ENCODE measurements at regions not wholly inside any gene's neighbourhood (a gene's known extent, or its start where the extent isn't known, plus 50 kb on each side); places are given as distances from the start of the nearest gene placed in this dataset.

- Histone ChIP-seq H3F3A (ENCODE audit: insufficient read depth) (no peaks in the 10 kb centered on the region), H3K4me2 (ENCODE audit: low read depth, low read length, poor library complexity, severe bottlenecking) (no peak overlapping the region), H3K4me3 (ENCODE audit: insufficient read depth, low read length, poor library complexity, severe bottlenecking) (no peak overlapping the region), H3K27me3 (ENCODE audit: low read length) (no peaks in the 10 kb centered on the region), H2AFZ (ENCODE audit: low read depth, low read length, severe bottlenecking) (no peak overlapping the region), H3K9me2 (replicated peaks; ENCODE audit: insufficient read depth, low read length) (no peaks in the 10 kb centered on the region), H3K79me2 (ENCODE audit: insufficient read depth, low read length) (no peaks in the 10 kb centered on the region), H4K20me1 (ENCODE audit: low read depth, low read length) (no peaks in the 10 kb centered on the region), H3K27ac (ENCODE audit: low read depth, low read length) (no peak overlapping the region), H3K36me3 (ENCODE audit: low read length) (no peaks in the 10 kb centered on the region), H3K9me3 (ENCODE audit: insufficient read depth, low read length) (no peaks in the 10 kb centered on the region), H3K9ac (ENCODE audit: low read length) (no peak overlapping the region)
- TF ChIP-seq EZH2phosphoT487 (conservative IDR thresholded peaks at IDR 0.05; ENCODE audit: low read length) (no peak), CTCF (IDR thresholded peaks at IDR 0.05; ENCODE audit: insufficient read depth, low read length, poor library complexity, severe bottlenecking) (no peak)
Measured at GRCh38 chr12:105933671-105934665, 204.8 kb downstream of the NUAK1 start.

- H3K9me2 ChIP-seq (replicated peaks; ENCODE audit: insufficient read depth, low read length) = no peaks in the 10 kb centered on the region
- TF ChIP-seq EZH2phosphoT487 (conservative IDR thresholded peaks at IDR 0.05; ENCODE audit: low read length) (no peak), CTCF (IDR thresholded peaks at IDR 0.05; ENCODE audit: insufficient read depth, low read length, poor library complexity, severe bottlenecking) (no peak)
- H3K4me3 ChIP-seq (ENCODE audit: insufficient read depth, low read length, poor library complexity, severe bottlenecking) = no peak overlapping the region
- H3K36me3 ChIP-seq (ENCODE audit: low read length) = no peaks in the 10 kb centered on the region
- H3F3A ChIP-seq (ENCODE audit: insufficient read depth) = no peaks in the 10 kb centered on the region
- no peaks in the 10 kb centered on the region for H3K9me3 ChIP-seq (ENCODE audit: insufficient read depth, low read length)
- H3K27ac ChIP-seq (ENCODE audit: low read depth, low read length) = no peak overlapping the region
- H3K4me2 ChIP-seq (ENCODE audit: low read depth, low read length, poor library complexity, severe bottlenecking) = no peak overlapping the region
- H2AFZ ChIP-seq (ENCODE audit: low read depth, low read length, severe bottlenecking) = no peak overlapping the region
- no peaks in the 10 kb centered on the region for H4K20me1 ChIP-seq (ENCODE audit: low read depth, low read length)
- H3K9ac ChIP-seq (ENCODE audit: low read length) = no peak overlapping the region
- no peaks in the 10 kb centered on the region for H3K79me2 ChIP-seq (ENCODE audit: insufficient read depth, low read length)
- H3K27me3 ChIP-seq (ENCODE audit: low read length) = no peaks in the 10 kb centered on the region
Measured at GRCh38 chr12:105935106-105935505, 203.6 kb downstream of the NUAK1 start.

- Histone ChIP-seq H3F3A (ENCODE audit: insufficient read depth) (no peaks in the 10 kb centered on the region), H3K4me2 (ENCODE audit: low read depth, low read length, poor library complexity, severe bottlenecking) (no peak overlapping the region), H3K9ac (ENCODE audit: low read length) (no peak overlapping the region), H3K27ac (ENCODE audit: low read depth, low read length) (no peak overlapping the region), H3K4me3 (ENCODE audit: insufficient read depth, low read length, poor library complexity, severe bottlenecking) (no peak overlapping the region), H4K20me1 (ENCODE audit: low read depth, low read length) (no peaks in the 10 kb centered on the region), H3K9me3 (ENCODE audit: insufficient read depth, low read length) (no peaks in the 10 kb centered on the region), H3K9me2 (replicated peaks; ENCODE audit: insufficient read depth, low read length) (no peaks in the 10 kb centered on the region), H3K36me3 (ENCODE audit: low read length) (no peaks in the 10 kb centered on the region), H3K27me3 (ENCODE audit: low read length) (no peaks in the 10 kb centered on the region), H2AFZ (ENCODE audit: low read depth, low read length, severe bottlenecking) (no peak overlapping the region), H3K79me2 (ENCODE audit: insufficient read depth, low read length) (no peaks in the 10 kb centered on the region)
- no peak for TF ChIP-seq EZH2phosphoT487 (conservative IDR thresholded peaks at IDR 0.05; ENCODE audit: low read length)
- TF ChIP-seq CTCF (IDR thresholded peaks at IDR 0.05; ENCODE audit: insufficient read depth, low read length, poor library complexity, severe bottlenecking) = no peak
Measured at GRCh38 chr12:105935981-105936380, 202.8 kb downstream of the NUAK1 start.
